Spleen (tissue), 11 donors: ENCODE measurements at regions not wholly inside any gene's neighbourhood (a gene's known extent, or its start where the extent isn't known, plus 50 kb on each side); places are given as distances from the start of the nearest gene placed in this dataset.

ENCODE experiments used
- DNase-seq: peaks from one replicate; pipeline ENCODE4 v3.0.0-alpha.2; 2020
- H3K27ac ChIP-seq, 8 donors: fragments of 200-600 bp; sonication (generic) in 7 of 8; 1 replicate in 4 of 8; 2 replicates in 4 of 8; pipeline versions ENCODE4 v1.5.0 to v1.8.0; 2016 to 2021; ENCODE audit warnings: inconsistent platforms in 4 of 8, mild to moderate bottlenecking in 4 of 8, moderate library complexity in 1 of 8
- H3K27me3 ChIP-seq, 7 donors: fragments of 200-600 bp; sonication (generic) in 6 of 7; replicated peaks in 1 of 7; 1 replicate in 4 of 7; 2 replicates in 3 of 7; pipeline versions ENCODE4 v1.5.0 to v1.8.0; 2016 to 2021; ENCODE audit warnings: inconsistent platforms in 3 of 7, mild to moderate bottlenecking in 1 of 7
- H3K36me3 ChIP-seq, 6 donors: fragments of 200-600 bp; sonication (generic) in 5 of 6; 1 replicate in 4 of 6; 2 replicates in 2 of 6; pipeline versions ENCODE4 v1.5.0 to v1.8.0; 2016 to 2021; ENCODE audit warnings: inconsistent platforms in 2 of 6
- H3K4me1 ChIP-seq, 6 donors: fragments of 200-600 bp; sonication (generic) in 5 of 6; 1 replicate in 3 of 6; 2 replicates in 3 of 6; pipeline versions ENCODE4 v1.5.0 to v1.8.0; 2016 to 2021; ENCODE audit warnings: inconsistent platforms in 3 of 6
- H3K4me3 ChIP-seq, 8 donors: fragments of 200-600 bp; sonication (generic) in 7 of 8; 1 replicate in 4 of 8; 2 replicates in 4 of 8; pipeline versions ENCODE4 v1.5.0 to v1.8.0; 2016 to 2021; ENCODE audit warnings: inconsistent platforms in 4 of 8, mild to moderate bottlenecking in 4 of 8, moderate library complexity in 2 of 8
- H3K9me3 ChIP-seq, 8 donors: fragments of 200-600 bp; sonication (generic) in 7 of 8; 1 replicate in 4 of 8; 2 replicates in 4 of 8; pipeline versions ENCODE4 v1.5.0 to v1.8.0; 2016 to 2021; ENCODE audit warnings: inconsistent platforms in 4 of 8
- POLR2A ChIP-seq, 3 donors: fragments of 450-650 bp; IDR thresholded peaks; one replicate each; pipeline ENCODE4 v1.5.1; 2017; ENCODE audit warnings: antibody characterized with exemption in 3 of 3, mild to moderate bottlenecking in 1 of 3
- POLR2AphosphoS5 ChIP-seq, 3 donors: sonication (generic); formaldehyde crosslinking; IDR thresholded peaks; one replicate each; pipeline ENCODE4 v1.5.1; 2017; ENCODE audit warnings: antibody characterized with exemption in 3 of 3
- WGBS, 5 donors: extraction: QIAGEN DNeasy Blood & Tissue Kit in 3 of 5; methylation state at CpG; one replicate each; pipeline versions ENCODE4 v1.1.5 to v1.1.7; 2013 to 2018; 5-methylcytosine and 5-hydroxymethylcytosine counted together
- intact Hi-C: fragments of 100-400 bp; cut with DNase I; formaldehyde crosslinking; loops from one replicate; pipeline ENCODE4 v1.15.0; 2023; ENCODE audit warnings: low total_unique reads
- TF ChIP-seq, protein P1 (sequence below), 11 experiments: fragments of 200-600 bp in 7 of 11; fragments of 450-650 bp in 4 of 11; sonication (generic) in 4 of 11; IDR thresholded peaks in 8 of 11; conservative IDR thresholded peaks in 3 of 11; 1 replicate in 7 of 11; 2 replicates in 4 of 11; pipeline versions ENCODE4 v1.4.0 to v1.8.0; 2016 to 2021; ENCODE audit warnings: antibody characterized with exemption in 11 of 11, inconsistent platforms in 4 of 11, mild to moderate bottlenecking in 1 of 11
- donor health status: healthy with polysubstance abuse.
- donor health status: DM: no; HTN: no; CAD: no; lungs with moderate emphysema.
- donor health status: DM: no; HTN: no; CAD: no.
- donor health status: Bipolar disorder and iron deficiency.
- donor health status: healthy.
- donor health status: DM: no; HTN: no; CAD: no.
- donor health status: DM: yes; HTN: yes; CAD: no.

DNA sequence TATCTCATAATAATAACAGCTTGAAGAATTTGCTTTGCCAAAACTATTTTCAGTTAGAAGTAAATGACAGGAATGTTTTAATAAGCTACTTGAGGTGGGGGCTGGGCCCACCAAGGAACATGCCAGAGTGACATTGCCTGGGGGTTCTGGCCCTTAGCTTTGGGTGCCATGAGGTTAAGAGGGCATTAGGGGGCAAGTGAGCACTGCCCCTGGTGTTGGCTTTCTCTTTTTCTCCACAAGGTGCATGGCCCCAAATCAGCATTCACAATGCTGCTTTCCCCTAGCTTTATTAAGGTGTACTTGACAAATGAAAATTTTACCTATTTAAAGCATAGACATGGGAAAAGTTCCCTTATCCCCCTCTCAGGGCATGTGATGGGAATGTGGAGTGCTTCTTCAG lies 305.4 kb downstream of the TENT4A start:
- Histone ChIP-seq H3K4me1 (no peaks in the 10 kb centered on the region), H3K36me3 (no peaks in the 10 kb centered on the region), H3K4me3 (no peak overlapping the region), H3K27me3 (no peaks in the 10 kb centered on the region), H3K27ac (no peak overlapping the region), H3K9me3 (peaks cover 7 to 53% (median 35%) of the 10 kb centered on the region in 8 donors)
- intact Hi-C loops: no loop called here
- DNase-seq: no peak
- no peak for TF ChIP-seq POLR2AphosphoS5 (IDR thresholded peaks at IDR 0.05)
- TF ChIP-seq, protein P1, sequence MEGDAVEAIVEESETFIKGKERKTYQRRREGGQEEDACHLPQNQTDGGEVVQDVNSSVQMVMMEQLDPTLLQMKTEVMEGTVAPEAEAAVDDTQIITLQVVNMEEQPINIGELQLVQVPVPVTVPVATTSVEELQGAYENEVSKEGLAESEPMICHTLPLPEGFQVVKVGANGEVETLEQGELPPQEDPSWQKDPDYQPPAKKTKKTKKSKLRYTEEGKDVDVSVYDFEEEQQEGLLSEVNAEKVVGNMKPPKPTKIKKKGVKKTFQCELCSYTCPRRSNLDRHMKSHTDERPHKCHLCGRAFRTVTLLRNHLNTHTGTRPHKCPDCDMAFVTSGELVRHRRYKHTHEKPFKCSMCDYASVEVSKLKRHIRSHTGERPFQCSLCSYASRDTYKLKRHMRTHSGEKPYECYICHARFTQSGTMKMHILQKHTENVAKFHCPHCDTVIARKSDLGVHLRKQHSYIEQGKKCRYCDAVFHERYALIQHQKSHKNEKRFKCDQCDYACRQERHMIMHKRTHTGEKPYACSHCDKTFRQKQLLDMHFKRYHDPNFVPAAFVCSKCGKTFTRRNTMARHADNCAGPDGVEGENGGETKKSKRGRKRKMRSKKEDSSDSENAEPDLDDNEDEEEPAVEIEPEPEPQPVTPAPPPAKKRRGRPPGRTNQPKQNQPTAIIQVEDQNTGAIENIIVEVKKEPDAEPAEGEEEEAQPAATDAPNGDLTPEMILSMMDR (IDR thresholded peaks at IDR 0.05 in 8 of 11, conservative IDR thresholded peaks at IDR 0.05 in 3 of 11): no peak
- TF ChIP-seq POLR2A (IDR thresholded peaks at IDR 0.05): no peak

DNA sequence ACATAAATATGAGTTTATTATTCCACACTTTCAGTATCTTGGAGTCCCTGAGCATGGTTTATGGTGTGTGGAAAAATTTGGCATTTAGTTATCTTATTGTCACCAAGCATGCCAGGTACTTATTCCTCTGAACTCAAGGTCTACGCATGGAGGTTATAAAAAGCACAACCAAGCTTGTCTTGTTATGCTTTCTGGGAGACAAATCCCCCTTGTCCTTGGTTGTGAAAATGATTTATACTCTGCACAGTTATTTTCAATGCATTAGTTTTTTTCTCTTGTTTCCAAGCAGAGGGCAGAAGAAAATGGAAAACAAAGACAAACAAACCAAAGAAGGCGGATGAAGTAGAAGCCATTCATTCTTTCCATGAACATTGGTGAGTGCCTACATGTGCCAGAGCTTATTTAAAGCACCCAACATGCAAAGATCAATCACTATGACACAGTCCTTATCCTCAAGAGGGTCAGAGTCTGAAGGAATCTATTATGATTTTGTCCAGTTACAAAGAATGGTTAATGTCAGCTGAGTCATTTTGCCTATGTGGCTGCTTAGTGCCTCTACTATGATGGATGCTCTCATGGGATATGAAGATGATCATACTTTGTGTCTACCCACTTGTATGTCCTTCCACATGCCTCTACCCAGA lies 323.1 kb downstream of the TENT4A start:
- Histone ChIP-seq H3K4me1 (no peaks in the 10 kb centered on the region), H3K9me3 (peaks cover 0 to 6% (median 0%) of the 10 kb centered on the region in 8 donors), H3K27ac (no peak overlapping the region), H3K4me3 (no peak overlapping the region), H3K36me3 (no peaks in the 10 kb centered on the region), H3K27me3 (no peaks in the 10 kb centered on the region)
- 77 to 91% (median 79%) methylated on average over 2 of the region's 2 CpGs for WGBS, 5 donors
- TF ChIP-seq POLR2AphosphoS5 (IDR thresholded peaks at IDR 0.05) (no peak), POLR2A (IDR thresholded peaks at IDR 0.05) (no peak)
- TF ChIP-seq, protein P1 (IDR thresholded peaks at IDR 0.05 in 8 of 11, conservative IDR thresholded peaks at IDR 0.05 in 3 of 11): no peak
- no peak for DNase-seq
- intact Hi-C loops: no loop called here

DNA sequence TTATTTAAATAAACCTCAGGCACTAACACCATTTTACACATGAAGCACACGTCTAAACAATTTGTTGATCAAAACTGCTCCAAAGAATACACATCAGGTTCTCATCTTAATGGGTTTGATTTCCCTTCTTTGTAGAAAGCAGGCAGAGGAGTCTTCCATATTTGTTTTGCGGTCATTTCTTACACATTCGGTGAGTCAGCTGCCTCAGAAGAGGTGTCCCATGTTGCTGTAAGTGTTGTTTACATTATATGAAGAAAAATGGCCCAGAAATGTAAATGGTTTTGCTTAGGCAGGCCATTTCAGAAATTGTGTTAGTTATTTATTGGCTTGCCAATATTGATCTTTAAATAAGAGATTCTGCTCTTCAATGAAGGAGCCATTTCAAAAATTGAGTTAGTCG lies 325.8 kb downstream of the TENT4A start:
- intact Hi-C loops: no loop called here
- H3K27me3 ChIP-seq: no peaks in the 10 kb centered on the region
- H3K36me3 ChIP-seq: no peaks in the 10 kb centered on the region
- no peak overlapping the region for H3K4me3 ChIP-seq
- H3K9me3 ChIP-seq: no peaks in the 10 kb centered on the region
- H3K27ac ChIP-seq: no peak overlapping the region
- H3K4me1 ChIP-seq: no peaks in the 10 kb centered on the region
- DNase-seq: no peak
- TF ChIP-seq, protein P1 (IDR thresholded peaks at IDR 0.05 in 8 of 11, conservative IDR thresholded peaks at IDR 0.05 in 3 of 11): no peak
- TF ChIP-seq POLR2AphosphoS5 (IDR thresholded peaks at IDR 0.05): no peak
- no peak for TF ChIP-seq POLR2A (IDR thresholded peaks at IDR 0.05)
- whole genome bisulfite sequencing, 5 donors: 66 to 88% (median 71%) methylated on average over 4 of the region's 4 CpGs

DNA sequence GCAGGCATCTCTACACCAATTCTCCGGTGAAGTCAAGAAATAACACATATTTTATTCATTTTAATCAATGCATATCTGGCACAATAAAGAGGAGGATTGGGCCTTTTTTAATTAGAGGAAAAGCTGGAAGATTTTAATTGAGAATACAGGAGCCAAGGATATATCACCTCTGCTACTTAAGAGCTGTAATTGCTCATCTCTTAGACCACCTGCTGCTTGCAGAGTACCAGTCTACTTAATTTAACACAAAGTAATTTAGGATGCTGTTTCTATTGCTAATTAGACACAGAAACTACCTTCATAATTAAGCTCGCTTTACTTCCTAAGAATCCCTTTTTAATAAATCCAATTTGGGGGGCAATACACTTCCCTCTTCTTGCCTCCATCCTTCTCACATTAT lies 326.9 kb downstream of the TENT4A start:
- Histone ChIP-seq H3K4me3 (no peak overlapping the region), H3K36me3 (no peaks in the 10 kb centered on the region), H3K27ac (no peak overlapping the region), H3K9me3 (no peaks in the 10 kb centered on the region), H3K4me1 (no peaks in the 10 kb centered on the region), H3K27me3 (no peaks in the 10 kb centered on the region)
- intact Hi-C loops: no loop called here
- no peak for DNase-seq
- no peak for TF ChIP-seq POLR2AphosphoS5 (IDR thresholded peaks at IDR 0.05)
- TF ChIP-seq, protein P1 (IDR thresholded peaks at IDR 0.05 in 8 of 11, conservative IDR thresholded peaks at IDR 0.05 in 3 of 11): no peak
- no peak for TF ChIP-seq POLR2A (IDR thresholded peaks at IDR 0.05)
- 80 to 95% (median 90%) methylated on average over 2 of the region's 2 CpGs for WGBS, 5 donors
